ENCODE measurements at regions not wholly inside any gene's neighbourhood (a gene's known extent, or its start where the extent isn't known, plus 50 kb on each side); places are given as distances from the start of the nearest gene placed in this dataset.

DNA sequence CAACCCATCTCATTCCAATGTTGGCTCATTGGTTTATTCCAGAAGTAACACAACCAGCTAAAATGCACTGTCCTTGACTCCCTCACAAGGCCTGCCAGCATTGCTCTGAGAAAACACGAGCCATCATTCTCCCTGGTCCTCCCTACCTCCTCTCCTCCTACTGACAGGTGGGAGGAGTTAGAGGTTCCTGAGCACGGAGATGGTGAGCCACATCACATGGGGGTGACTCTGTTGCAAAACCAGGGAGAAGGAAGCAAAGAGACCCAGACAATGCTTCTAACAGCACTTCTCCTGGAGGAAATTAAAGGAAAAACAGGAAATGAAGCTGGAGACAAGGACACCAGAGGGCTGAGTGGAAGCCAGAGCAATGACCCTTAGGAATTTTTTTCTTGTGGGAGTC is 667.4 kb downstream of the NTRK3 start:
- H3K4me1 ChIP-seq = peaks cover 0 to 21% (median 9%) of the 10 kb centered on the region in 9 donors
- no peaks in the 10 kb centered on the region for H3K27me3 ChIP-seq
- H3K4me3 ChIP-seq = no peak overlapping the region
- no peaks in the 10 kb centered on the region for H3K36me3 ChIP-seq
- TF ChIP-seq, protein P1, sequence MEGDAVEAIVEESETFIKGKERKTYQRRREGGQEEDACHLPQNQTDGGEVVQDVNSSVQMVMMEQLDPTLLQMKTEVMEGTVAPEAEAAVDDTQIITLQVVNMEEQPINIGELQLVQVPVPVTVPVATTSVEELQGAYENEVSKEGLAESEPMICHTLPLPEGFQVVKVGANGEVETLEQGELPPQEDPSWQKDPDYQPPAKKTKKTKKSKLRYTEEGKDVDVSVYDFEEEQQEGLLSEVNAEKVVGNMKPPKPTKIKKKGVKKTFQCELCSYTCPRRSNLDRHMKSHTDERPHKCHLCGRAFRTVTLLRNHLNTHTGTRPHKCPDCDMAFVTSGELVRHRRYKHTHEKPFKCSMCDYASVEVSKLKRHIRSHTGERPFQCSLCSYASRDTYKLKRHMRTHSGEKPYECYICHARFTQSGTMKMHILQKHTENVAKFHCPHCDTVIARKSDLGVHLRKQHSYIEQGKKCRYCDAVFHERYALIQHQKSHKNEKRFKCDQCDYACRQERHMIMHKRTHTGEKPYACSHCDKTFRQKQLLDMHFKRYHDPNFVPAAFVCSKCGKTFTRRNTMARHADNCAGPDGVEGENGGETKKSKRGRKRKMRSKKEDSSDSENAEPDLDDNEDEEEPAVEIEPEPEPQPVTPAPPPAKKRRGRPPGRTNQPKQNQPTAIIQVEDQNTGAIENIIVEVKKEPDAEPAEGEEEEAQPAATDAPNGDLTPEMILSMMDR (IDR thresholded peaks at IDR 0.05) = no peak
- H3K27ac ChIP-seq = no peak overlapping the region
- peaks cover 0 to 5% (median 0%) of the 10 kb centered on the region in 11 donors for H3K9me3 ChIP-seq
- intact Hi-C loops (cut with DNase I) = no loop called here
- DNase-seq (no peak), ATAC-seq (no peak)
- WGBS, 2 donors = 55 to 61% methylated on average over 2 of the region's 2 CpGs

- TF ChIP-seq, protein P1 (IDR thresholded peaks at IDR 0.05) = no peak
- WGBS, 2 donors = 54 to 68% methylated on average over 3 of the region's 3 CpGs
- Histone ChIP-seq H3K36me3 (no peaks in the 10 kb centered on the region), H3K4me1 (no peaks in the 10 kb centered on the region), H3K9me3 (no peaks in the 10 kb centered on the region), H3K27ac (no peak overlapping the region), H3K27me3 (no peaks in the 10 kb centered on the region), H3K4me3 (no peak overlapping the region)
- DNase-seq (no peak), ATAC-seq (no peak)
- intact Hi-C loops (cut with DNase I) = no loop called here
Measured at GRCh38 chr15:87582169-87582568, 674.4 kb downstream of the NTRK3 start.

DNA sequence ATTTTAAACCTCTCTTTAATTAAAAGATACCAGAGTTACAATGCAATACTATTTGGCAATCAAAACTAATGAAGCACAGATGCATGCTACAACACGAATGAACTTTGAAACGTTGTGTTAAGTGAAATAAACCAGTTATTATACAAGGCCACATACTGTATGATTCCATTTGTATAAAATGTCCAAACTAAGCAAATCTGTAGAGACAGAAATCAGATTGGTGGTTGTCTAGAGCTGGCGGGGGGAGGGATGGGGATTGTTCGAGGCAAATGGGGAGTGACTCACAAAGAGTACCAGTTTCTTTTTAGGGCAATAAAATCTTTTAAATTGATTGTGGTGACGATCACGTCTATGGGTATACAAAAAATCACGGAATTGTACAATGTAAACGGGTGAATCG is 677.0 kb downstream of the NTRK3 start:
- H3K36me3 ChIP-seq = no peaks in the 10 kb centered on the region
- intact Hi-C loops (cut with DNase I) = no loop called here
- WGBS, 2 donors = 90% methylated on average over 9 of the region's 9 CpGs
- DNase-seq (no peak), ATAC-seq (no peak)
- no peaks in the 10 kb centered on the region for H3K9me3 ChIP-seq
- H3K27me3 ChIP-seq = no peaks in the 10 kb centered on the region
- TF ChIP-seq, protein P1 (IDR thresholded peaks at IDR 0.05) = no peak
- no peaks in the 10 kb centered on the region for H3K4me1 ChIP-seq
- H3K4me3 ChIP-seq = no peak overlapping the region
- H3K27ac ChIP-seq = no peak overlapping the region

- no peaks in the 10 kb centered on the region for H3K9me3 ChIP-seq
- TF ChIP-seq, protein P1 (IDR thresholded peaks at IDR 0.05) = no peak
- no peaks in the 10 kb centered on the region for H3K36me3 ChIP-seq
- intact Hi-C loops (cut with DNase I) = no loop called here
- no peaks in the 10 kb centered on the region for H3K4me1 ChIP-seq
- no peaks in the 10 kb centered on the region for H3K27me3 ChIP-seq
- ATAC-seq (no peak), DNase-seq (no peak)
- no peak overlapping the region for H3K4me3 ChIP-seq
- no peak overlapping the region for H3K27ac ChIP-seq
- 58 to 74% methylated on average over 4 of the region's 4 CpGs for WGBS, 2 donors
Measured at GRCh38 chr15:87578776-87579175, 677.8 kb downstream of the NTRK3 start.

- Histone ChIP-seq H3K27me3 (no peaks in the 10 kb centered on the region), H3K4me3 (no peak overlapping the region), H3K4me1 (no peaks in the 10 kb centered on the region), H3K9me3 (no peaks in the 10 kb centered on the region), H3K27ac (no peak overlapping the region), H3K36me3 (no peaks in the 10 kb centered on the region)
- TF ChIP-seq, protein P1 (IDR thresholded peaks at IDR 0.05) = no peak
- intact Hi-C loops (cut with DNase I) = no loop called here
- 79 to 82% methylated on average over 3 of the region's 3 CpGs for WGBS, 2 donors
- DNase-seq (no peak), ATAC-seq (no peak)
Measured at GRCh38 chr15:87577336-87577735, 679.2 kb downstream of the NTRK3 start.
